ENCODE measurements at regions not wholly inside any gene's neighbourhood (a gene's known extent, or its start where the extent isn't known, plus 50 kb on each side); places are given as distances from the start of the nearest gene placed in this dataset.

DNA sequence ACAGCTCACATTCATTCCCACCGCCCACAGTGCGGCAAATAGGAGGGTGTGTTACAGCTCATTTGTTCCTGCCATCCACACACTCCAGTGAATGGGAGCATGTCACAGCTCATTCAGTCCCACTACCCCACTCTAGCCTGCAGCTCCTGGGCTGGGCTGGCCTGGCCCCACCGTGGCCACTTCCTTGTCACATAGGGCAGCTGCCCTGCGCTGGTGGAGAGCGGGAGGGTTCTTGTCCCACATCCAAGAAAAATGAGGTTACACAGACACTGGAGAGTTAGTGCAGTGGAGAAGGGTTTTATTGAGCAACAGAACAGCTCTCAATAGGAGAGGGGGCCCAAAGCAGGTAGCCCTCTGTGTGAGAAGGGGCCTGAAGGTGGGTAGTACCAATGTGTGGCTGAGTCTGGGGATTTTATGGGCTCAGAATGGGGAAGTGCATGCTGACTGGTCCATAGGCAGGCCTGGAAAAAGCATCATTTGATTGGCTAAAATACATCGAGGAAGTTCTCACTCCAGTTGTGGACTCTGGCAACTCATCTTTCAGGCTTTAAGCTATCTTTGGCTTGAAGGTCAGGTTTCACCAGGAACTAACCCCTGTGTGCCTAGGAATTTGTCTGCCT is 249.7 kb downstream of the ETAA1 start:
- no peak for TF ChIP-seq CTCF (IDR thresholded peaks at IDR 0.05)
- TF ChIP-seq POLR2A (IDR thresholded peaks at IDR 0.05) = no peak
